H1 (cell line): ENCODE measurements at regions not wholly inside any gene's neighbourhood (a gene's known extent, or its start where the extent isn't known, plus 50 kb on each side); places are given as distances from the start of the nearest gene placed in this dataset.

Source experiments
- CTCF ChIA-PET: fragments of 300-600 bp; sonication (Branson Sonifier 250); formaldehyde crosslinking; loops from one replicate; lab custom pipeline; 2021; ENCODE audit not compliant: partially characterized antibody; lab: Charles Lee
- POLR2A ChIA-PET: fragments of 300-600 bp; sonication (Branson Sonifier 250); formaldehyde crosslinking; loops from one replicate; lab custom pipeline; 2021; ENCODE audit warnings: inconsistent platforms; ENCODE audit not compliant: partially characterized antibody; lab: Charles Lee
- DNase-seq, 2 experiments: peaks; one replicate each; pipeline versions ENCODE4 v3.0.0 to v3.0.0-alpha.2; 2010 to 2022; ENCODE audit warnings: low spot score in 2 of 2, low read depth in 1 of 2, mixed read lengths in 1 of 2
- FAIRE-seq: peaks from 2 replicates; lab custom pipeline; 2011; peaks lifted over from hg19 to GRCh38; lab: Jason Lieb, UNC
- H2AFZ ChIP-seq: 2 replicates; pipeline ENCODE4 v1.8.1; 2012; ENCODE audit warnings: low read length, inconsistent platforms
- H2AK5ac ChIP-seq: 2 replicates; pipeline ENCODE4 v1.6.1; 2013; ENCODE audit warnings: low read depth, low read length
- H2BK120ac ChIP-seq: replicated peaks from 2 replicates; pipeline ENCODE3; 2013; ENCODE audit warnings: low read depth, low read length, inconsistent platforms
- H2BK12ac ChIP-seq: 2 replicates; pipeline ENCODE4 v1.6.1; 2013; ENCODE audit warnings: low read depth, low read length
- H2BK15ac ChIP-seq: 2 replicates; pipeline ENCODE4 v1.6.1; 2013; ENCODE audit warnings: low read length
- H2BK20ac ChIP-seq: 2 replicates; pipeline ENCODE4 v1.6.1; 2013; ENCODE audit warnings: low read length
- H2BK5ac ChIP-seq: 2 replicates; pipeline ENCODE4 v1.6.1; 2013; ENCODE audit warnings: low read depth, low read length
- H3K14ac ChIP-seq: 2 replicates; pipeline ENCODE4 v1.6.1; 2013; ENCODE audit warnings: inconsistent platforms; ENCODE audit not compliant: insufficient read length
- H3K18ac ChIP-seq: 2 replicates; pipeline ENCODE4 v1.6.1; 2013; ENCODE audit warnings: low read length; ENCODE audit errors: extremely low read depth
- H3K23ac ChIP-seq: 2 replicates; pipeline ENCODE4 v1.6.1; 2013; ENCODE audit warnings: inconsistent platforms; ENCODE audit not compliant: insufficient read length
- H3K23me2 ChIP-seq: 2 replicates; pipeline ENCODE4 v1.6.1; 2013; ENCODE audit warnings: low read depth, low read length
- H3K27ac ChIP-seq: 2 replicates; pipeline ENCODE4 v1.6.1; 2011; ENCODE audit warnings: low read depth, low read length, inconsistent platforms
- H3K27me3 ChIP-seq, 4 experiments: replicated peaks in 1 of 4; 1 replicate in 1 of 4; 2 replicates in 3 of 4; pipeline versions ENCODE4 v1.6.1 to v1.8.1; 2011 to 2013; ENCODE audit warnings: low read length in 3 of 4, mild to moderate bottlenecking in 3 of 4, inconsistent platforms in 2 of 4, mixed read lengths in 2 of 4, moderate library complexity in 1 of 4; ENCODE audit not compliant: control insufficient read depth in 3 of 4, insufficient read depth in 3 of 4; ENCODE audit errors: extremely low read depth in 1 of 4
- H3K36me3 ChIP-seq, 4 experiments: 2 replicates each; pipeline versions ENCODE4 v1.6.1 to v1.8.1; 2011 to 2013; ENCODE audit warnings: mild to moderate bottlenecking in 4 of 4, low read length in 3 of 4, moderate library complexity in 2 of 4, control low read depth in 1 of 4, inconsistent platforms in 1 of 4; ENCODE audit not compliant: insufficient read depth in 4 of 4, control insufficient read depth in 2 of 4
- H3K4ac ChIP-seq: replicated peaks from 2 replicates; pipeline ENCODE3; 2013; ENCODE audit warnings: low read length, low read depth, mixed read lengths, inconsistent platforms; ENCODE audit not compliant: insufficient read length
- H3K4me1 ChIP-seq, 4 experiments: replicated peaks in 1 of 4; 1 replicate in 1 of 4; 2 replicates in 3 of 4; pipeline versions ENCODE4 v1.6.1 to v1.8.1; 2011 to 2013; ENCODE audit warnings: low read length in 3 of 4, inconsistent platforms in 2 of 4, mixed read lengths in 1 of 4; ENCODE audit not compliant: insufficient read depth in 4 of 4, control insufficient read depth in 3 of 4
- H3K4me2 ChIP-seq, 2 experiments: 2 replicates each; pipeline versions ENCODE4 v1.6.1 to v1.8.1; 2011 to 2013; ENCODE audit warnings: low read depth in 2 of 2, low read length in 2 of 2, control low read depth in 1 of 2, inconsistent platforms in 1 of 2, mild to moderate bottlenecking in 1 of 2; ENCODE audit not compliant: insufficient read depth in 1 of 2
- H3K4me3 ChIP-seq, 4 experiments: fragments of 200-600, 300-600 bp in 1 of 4; sonication (generic), shearing (Covaris generic), sonication (Bioruptor Twin) in 1 of 4; 2 replicates each; pipeline versions ENCODE4 v1.5.1 to v1.8.1; 2011 to 2016; ENCODE audit warnings: low read length in 4 of 4, low read depth in 3 of 4, control low read depth in 2 of 4, inconsistent platforms in 2 of 4, mild to moderate bottlenecking in 2 of 4, mixed read lengths in 1 of 4, moderate library complexity in 1 of 4; ENCODE audit not compliant: insufficient read depth in 2 of 4; ENCODE audit errors: extremely low read depth in 1 of 4
- H3K56ac ChIP-seq: replicated peaks from 2 replicates; pipeline ENCODE3; 2013; ENCODE audit warnings: low read depth, mild to moderate bottlenecking, mixed read lengths, low read length, inconsistent platforms; ENCODE audit not compliant: insufficient read length
- H3K79me1 ChIP-seq: 2 replicates; pipeline ENCODE4 v1.6.1; 2013; ENCODE audit warnings: low read depth, low read length, control low read depth
- H3K79me2 ChIP-seq, 2 experiments: 2 replicates each; pipeline versions ENCODE4 v1.6.1 to v1.8.1; 2012 to 2013; ENCODE audit warnings: low read length in 2 of 2, mild to moderate bottlenecking in 2 of 2, inconsistent platforms in 1 of 2; ENCODE audit not compliant: insufficient read depth in 2 of 2, control insufficient read depth in 1 of 2
- H3K9ac ChIP-seq, 4 experiments: replicated peaks in 1 of 4; 1 replicate in 1 of 4; 2 replicates in 3 of 4; pipeline versions ENCODE4 v1.6.1 to v1.8.1; 2011 to 2013; ENCODE audit warnings: low read depth in 3 of 4, low read length in 3 of 4, control low read depth in 2 of 4, mild to moderate bottlenecking in 2 of 4, moderate library complexity in 2 of 4, inconsistent platforms in 1 of 4; ENCODE audit errors: extremely low read depth in 1 of 4
- H3K9me3 ChIP-seq, 2 experiments: 2 replicates each; pipeline versions ENCODE4 v1.6.1 to v1.8.1; 2012 to 2013; ENCODE audit warnings: mild to moderate bottlenecking in 2 of 2, moderate library complexity in 2 of 2, control low read depth in 1 of 2, inconsistent platforms in 1 of 2, low read depth in 1 of 2, low read length in 1 of 2, mixed read lengths in 1 of 2; ENCODE audit not compliant: insufficient read depth in 2 of 2
- H4K20me1 ChIP-seq, 2 experiments: replicated peaks in 1 of 2; 2 replicates each; pipeline versions ENCODE3 to v1.8.1; 2011 to 2013; ENCODE audit warnings: inconsistent platforms in 2 of 2, low read length in 2 of 2, mild to moderate bottlenecking in 1 of 2; ENCODE audit not compliant: insufficient read depth in 2 of 2, control insufficient read depth in 1 of 2
- H4K5ac ChIP-seq: 2 replicates; pipeline ENCODE4 v1.6.1; 2013; ENCODE audit warnings: low read length, low read depth, mixed read lengths, inconsistent platforms; ENCODE audit not compliant: insufficient read length
- H4K8ac ChIP-seq: 2 replicates; pipeline ENCODE4 v1.8.0; 2013; ENCODE audit warnings: mild to moderate bottlenecking, moderate library complexity, low read length, inconsistent platforms; ENCODE audit not compliant: insufficient read depth; ENCODE audit errors: extremely low read depth
- H4K91ac ChIP-seq: replicated peaks from 2 replicates; pipeline ENCODE3; 2013; ENCODE audit warnings: low read length, mixed read lengths, inconsistent platforms; ENCODE audit not compliant: insufficient read length
- CHD1 ChIP-seq: IDR thresholded peaks from 2 replicates; pipeline ENCODE4 v1.6.1; 2012; ENCODE audit warnings: low read depth, low read length, improper control_type of control experiment
- CTBP2 ChIP-seq: IDR thresholded peaks from 2 replicates; pipeline ENCODE4 v1.7.0; 2011; ENCODE audit warnings: borderline replicate concordance, mild to moderate bottlenecking, moderate library complexity, mixed read lengths, low read length; ENCODE audit not compliant: insufficient read depth, insufficient read length
- HDAC2 ChIP-seq, 2 experiments: fragments of 300-600 bp in 1 of 2; sonication (generic) in 1 of 2; IDR thresholded peaks; 2 replicates each; pipeline ENCODE4 v1.6.1; 2011 to 2012; ENCODE audit warnings: low read depth in 2 of 2, low read length in 2 of 2, mild to moderate bottlenecking in 2 of 2, moderate library complexity in 2 of 2, borderline replicate concordance in 1 of 2, inconsistent platforms in 1 of 2
- KDM4A ChIP-seq: IDR thresholded peaks from one replicate; pipeline ENCODE4 v1.7.1; 2012; ENCODE audit warnings: low read depth, mild to moderate bottlenecking, moderate library complexity, low read length, inconsistent platforms; ENCODE audit not compliant: severe bottlenecking
- PHF8 ChIP-seq: fragments of 200-600 bp; sonication (generic); conservative IDR thresholded peaks from 2 replicates; pipeline ENCODE4 v1.7.1; 2012; ENCODE audit warnings: low read depth, mild to moderate bottlenecking, inconsistent platforms, low read length, moderate library complexity
- WGBS, 2 experiments: shearing (Covaris generic) in 1 of 2; methylation state at CpG; one replicate each; pipeline versions ENCODE4 v1.1.6 to v1.1.7; 2013 to 2015; ENCODE audit warnings: low lambda C conversion rate in 2 of 2, mixed read lengths in 2 of 2, inconsistent platforms in 1 of 2, low coverage in 1 of 2, missing lambda C conversion rate in 1 of 2; ENCODE audit not compliant: insufficient replicate concordance in 2 of 2, insufficient coverage in 1 of 2, insufficient read length in 1 of 2; ENCODE audit errors: extremely low coverage in 1 of 2, missing lambda C conversion rate in 1 of 2; 5-methylcytosine and 5-hydroxymethylcytosine counted together
- TF ChIP-seq, protein P1 (sequence below): IDR thresholded peaks from 2 replicates; pipeline ENCODE4 v1.6.1; 2011; ENCODE audit warnings: low read length, improper control_type of control experiment

DNA sequence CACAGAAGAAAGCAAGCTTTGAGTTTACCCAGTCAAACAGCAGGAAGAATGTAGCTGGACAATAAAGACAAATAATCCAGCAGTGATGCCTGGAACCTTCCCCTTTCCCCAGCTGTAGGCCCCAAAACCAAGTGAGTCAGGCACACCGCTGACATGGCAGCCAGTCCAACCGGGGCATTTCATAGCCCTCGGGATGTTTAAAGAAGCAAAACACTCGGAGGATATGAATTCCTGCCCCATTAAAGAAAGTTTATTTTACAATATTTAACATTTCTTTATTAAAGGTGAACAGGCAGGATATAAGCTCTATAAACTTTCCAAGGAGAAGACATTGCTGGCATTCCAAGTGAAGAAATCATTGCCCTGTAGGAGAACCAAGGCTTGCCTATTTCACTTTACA lies 507.6 kb upstream of the TNP1 start:
- H3K14ac ChIP-seq = no peak overlapping the region
- FAIRE-seq (no peak), DNase-seq (no peak)
- H3K79me2 ChIP-seq = no peaks in the 10 kb centered on the region
- H2BK20ac ChIP-seq = no peak overlapping the region
- no peak overlapping the region for H3K18ac ChIP-seq
- H3K23me2 ChIP-seq = peaks cover 2% of the 10 kb centered on the region; the same call in 1 of the 2 replicates
- H2BK5ac ChIP-seq = no peak overlapping the region
- H3K79me1 ChIP-seq = no peaks in the 10 kb centered on the region
- ChIA-PET POLR2A (no interaction called here), CTCF (interaction anchor here (1.2 to 1.8 kb wide), 3 partner anchors 12 to 346 kb away, joined by 3 to 5 read pairs (median 3); no protein-coding TSS in a partner anchor)
- no peak overlapping the region for H2BK15ac ChIP-seq
- no peak overlapping the region for H3K23ac ChIP-seq
- no peak overlapping the region for H3K9ac ChIP-seq
- no peak for TF ChIP-seq PHF8
- TF ChIP-seq, protein P1, sequence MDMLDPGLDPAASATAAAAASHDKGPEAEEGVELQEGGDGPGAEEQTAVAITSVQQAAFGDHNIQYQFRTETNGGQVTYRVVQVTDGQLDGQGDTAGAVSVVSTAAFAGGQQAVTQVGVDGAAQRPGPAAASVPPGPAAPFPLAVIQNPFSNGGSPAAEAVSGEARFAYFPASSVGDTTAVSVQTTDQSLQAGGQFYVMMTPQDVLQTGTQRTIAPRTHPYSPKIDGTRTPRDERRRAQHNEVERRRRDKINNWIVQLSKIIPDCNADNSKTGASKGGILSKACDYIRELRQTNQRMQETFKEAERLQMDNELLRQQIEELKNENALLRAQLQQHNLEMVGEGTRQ = no peak
- no peak for TF ChIP-seq CTBP2
- no peak for TF ChIP-seq KDM4A
- no peak for TF ChIP-seq CHD1
- no peak for TF ChIP-seq HDAC2 (IDR thresholded peaks at IDR 0.05; ENCODE audit: borderline replicate concordance in 1 of 2, low read depth in 2 of 2, low read length in 2 of 2)
- no peak overlapping the region for H4K5ac ChIP-seq
- peaks cover 5 to 22% (median 16%) of the 10 kb centered on the region in 4 experiments; a peak in 4 of 7 replicates for H3K27me3 ChIP-seq
- no peaks in the 10 kb centered on the region for H3K9me3 ChIP-seq
- H3K36me3 ChIP-seq = no peaks in the 10 kb centered on the region
- H4K20me1 ChIP-seq = peaks cover 0 to 2% of the 10 kb centered on the region in 2 experiments
- H4K8ac ChIP-seq = no peak overlapping the region
- H2BK12ac ChIP-seq = no peak overlapping the region
- H4K91ac ChIP-seq = no peak overlapping the region
- no peak overlapping the region for H2AK5ac ChIP-seq
- no peak overlapping the region for H2AFZ ChIP-seq
- no peak overlapping the region for H3K56ac ChIP-seq
- no peak overlapping the region for H3K4me2 ChIP-seq
- H3K4me3 ChIP-seq = no peak overlapping the region
- WGBS, 2 experiments = 78% methylated on average over 4 of the region's 4 CpGs; no CpG with 5 or more reads in 1 of the 2 experiments
- H2BK120ac ChIP-seq = no peak overlapping the region
- H3K4me1 ChIP-seq = peaks cover 0 to 6% (median 0%) of the 10 kb centered on the region in 4 experiments; a peak in 3 of 7 replicates
- H3K4ac ChIP-seq = no peak overlapping the region
- H3K27ac ChIP-seq = no peak overlapping the region
